Stimulated activated CD8-positive, alpha-beta memory T cell treated with anti-CD3 and anti-CD28 coated beads, Interleukin-7, amount 100 ng/mL, for 24 hours (primary cell): ENCODE measurements at regions not wholly inside any gene's neighbourhood (a gene's known extent, or its start where the extent isn't known, plus 50 kb on each side); places are given as distances from the start of the nearest gene placed in this dataset.
"Not testable (repeated sequence)": the region's sequence is repeated elsewhere in the genome, so short reads cannot be mapped to it uniquely, and the experiment has no call there.

Experiments
- DNase-seq: peaks from one replicate; pipeline ENCODE4 v3.0.0-alpha.2; 2020; ENCODE audit warnings: low read depth

DNA sequence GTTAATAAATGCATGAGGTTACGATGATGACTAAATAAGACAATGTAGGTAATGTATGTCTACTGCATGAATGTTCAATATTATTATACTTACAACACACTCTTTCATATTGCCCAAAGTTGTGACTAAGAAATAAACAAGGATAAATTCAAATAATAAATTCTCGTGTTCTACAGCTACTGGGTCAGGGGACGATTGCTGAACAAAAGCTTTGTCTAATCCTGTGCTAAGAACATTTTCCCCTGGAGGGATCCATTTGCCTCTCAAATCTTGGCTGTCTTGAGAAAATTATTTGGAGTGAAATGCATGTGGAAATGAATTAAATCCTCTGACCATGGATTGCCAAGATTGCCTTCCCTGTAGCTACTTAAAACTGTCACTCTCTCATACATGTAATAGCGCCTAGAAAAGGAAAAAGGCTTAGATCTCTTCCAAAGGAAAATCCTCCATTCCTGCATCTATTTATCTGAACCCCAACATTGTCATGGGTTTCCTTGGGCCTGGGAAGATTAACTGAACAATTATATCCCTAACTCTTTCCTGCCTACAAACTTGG lies 893.8 kb upstream of the ACO1 start:
- DNase-seq, result no peak

DNA sequence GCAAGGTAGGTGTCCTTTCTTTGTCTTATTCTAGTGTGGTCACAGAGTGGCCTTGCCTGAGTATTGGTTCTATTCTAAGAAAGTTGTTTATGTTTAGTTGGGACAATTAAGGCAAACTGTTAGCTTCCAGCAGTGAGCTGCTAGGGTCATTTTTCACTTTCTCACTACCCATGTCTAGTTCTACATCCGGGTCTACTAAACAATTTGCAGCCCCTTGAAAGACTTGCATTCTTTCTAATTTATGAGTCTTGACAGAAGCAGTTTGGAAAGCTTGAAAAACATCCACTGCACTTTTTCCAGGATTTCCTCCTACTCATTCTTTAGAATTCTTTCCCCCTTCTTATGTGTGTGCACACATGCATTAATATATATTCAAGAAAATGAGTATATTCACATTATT lies 892.2 kb upstream of the ACO1 start:
- no peak for DNase-seq

DNA sequence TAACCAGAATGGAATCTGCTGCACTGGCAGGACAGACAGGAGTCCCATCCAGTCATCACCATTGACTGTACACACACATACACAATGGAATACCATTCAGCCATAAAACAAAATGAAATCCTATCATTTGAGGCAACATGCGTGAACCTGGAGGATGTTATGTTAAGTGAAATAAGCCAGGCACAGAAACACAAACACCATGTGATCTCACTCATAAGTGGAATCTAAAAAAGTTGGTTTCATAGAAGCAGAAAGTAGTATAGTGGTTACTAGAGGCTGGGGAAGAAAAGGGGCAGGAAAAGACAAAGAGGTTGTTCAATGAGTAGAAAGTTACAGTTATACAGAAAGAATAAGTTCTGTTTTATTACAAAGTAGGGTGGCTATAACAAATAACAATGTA lies 884.0 kb upstream of the ACO1 start:
- DNase-seq, result no peak

DNA sequence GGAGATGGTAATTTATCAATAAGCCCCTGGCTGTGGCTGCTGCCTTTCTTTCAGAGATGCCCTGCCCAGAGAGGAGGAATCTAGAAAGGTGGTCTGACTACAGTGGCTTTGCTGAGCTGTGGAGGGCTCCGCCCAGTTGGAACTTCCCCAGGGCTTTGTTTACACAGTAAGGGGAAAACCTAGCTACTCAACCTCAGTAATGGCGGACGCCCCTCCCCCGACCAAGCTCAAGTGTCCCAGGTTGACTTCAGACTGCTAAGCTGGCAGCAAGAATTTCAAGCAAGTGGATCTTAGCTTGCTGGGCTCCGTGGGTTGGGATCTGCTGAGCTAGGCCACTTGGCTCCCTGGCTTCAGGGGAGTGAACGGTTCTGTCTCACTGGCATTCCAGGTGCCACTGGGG lies 865.4 kb upstream of the ACO1 start:
- no peak for DNase-seq

DNA sequence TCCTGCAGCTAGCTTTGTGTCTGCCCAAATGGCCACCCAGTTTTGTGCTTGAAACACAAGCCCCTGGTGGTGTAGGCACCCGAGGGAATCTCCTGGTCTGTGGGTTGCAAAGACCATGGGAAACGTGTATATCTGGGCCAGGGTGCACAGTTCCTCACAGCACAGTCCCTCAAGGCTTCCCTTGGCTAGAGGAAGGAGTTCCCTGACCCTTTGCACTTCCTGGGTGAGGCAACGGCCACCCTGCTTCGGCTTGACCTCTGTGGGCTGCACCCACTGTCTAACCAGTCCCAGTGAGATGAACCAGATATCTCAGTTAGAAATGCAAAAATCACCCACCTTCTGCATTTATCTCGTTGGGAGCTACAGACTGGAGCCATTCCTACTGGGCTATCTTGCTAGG lies 865.0 kb upstream of the ACO1 start:
- no peak for DNase-seq

DNA sequence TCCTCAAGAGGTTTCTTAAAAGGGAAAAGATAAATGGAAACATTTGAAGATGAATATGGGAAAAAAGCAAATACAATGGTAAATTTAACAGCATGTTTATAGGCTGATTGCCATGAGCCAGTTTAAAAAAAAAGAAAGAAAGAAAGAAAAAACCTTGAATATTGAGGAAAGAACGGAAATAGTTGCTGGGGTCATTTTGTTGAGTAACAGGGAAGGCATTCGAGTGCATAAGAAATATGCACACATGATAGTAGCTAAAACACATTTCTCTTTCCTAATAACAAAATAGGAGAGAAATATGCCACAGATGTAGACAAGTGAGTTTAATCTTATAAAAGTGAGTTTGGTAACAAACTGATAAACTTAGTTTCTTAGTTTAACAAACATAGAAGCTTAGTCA lies 864.6 kb upstream of the ACO1 start:
- DNase-seq, result no peak

DNA sequence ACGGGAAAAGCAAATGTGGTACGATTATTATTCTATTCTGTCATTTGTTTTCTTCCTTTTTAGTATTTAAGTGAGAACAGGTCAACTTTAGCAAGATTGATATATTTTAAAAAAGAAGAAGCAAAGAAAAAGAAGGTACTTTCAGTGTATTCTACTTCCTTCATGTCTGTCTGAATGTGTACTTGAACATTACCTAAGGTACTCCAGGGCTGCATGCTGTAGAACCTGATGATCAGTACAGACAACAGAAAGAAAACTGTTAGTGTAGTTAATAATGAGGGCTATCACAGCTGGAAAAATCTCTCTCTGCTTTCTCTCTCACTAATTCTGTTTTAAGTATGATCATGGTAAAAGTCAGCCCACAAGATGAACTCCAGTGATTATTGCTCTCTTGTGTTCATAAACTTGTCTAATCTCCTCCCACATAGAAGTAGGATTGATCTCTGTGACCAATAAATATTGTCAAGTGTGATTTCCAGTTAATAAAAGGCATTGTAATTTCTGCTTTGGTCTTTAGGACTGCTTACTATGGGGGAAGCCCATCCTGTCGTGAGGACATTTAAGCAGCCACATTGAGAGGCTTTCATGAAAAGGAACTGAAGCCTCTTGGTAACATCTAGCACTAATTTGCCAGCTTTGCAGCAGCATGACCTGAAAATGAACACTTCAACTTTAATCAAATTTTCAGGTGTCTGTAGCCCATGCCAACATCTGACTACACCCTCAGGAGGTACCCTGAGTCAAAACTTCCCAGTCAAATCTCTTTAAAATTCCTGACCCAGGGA lies 864.0 kb upstream of the ACO1 start:
- DNase-seq, result no peak

DNA sequence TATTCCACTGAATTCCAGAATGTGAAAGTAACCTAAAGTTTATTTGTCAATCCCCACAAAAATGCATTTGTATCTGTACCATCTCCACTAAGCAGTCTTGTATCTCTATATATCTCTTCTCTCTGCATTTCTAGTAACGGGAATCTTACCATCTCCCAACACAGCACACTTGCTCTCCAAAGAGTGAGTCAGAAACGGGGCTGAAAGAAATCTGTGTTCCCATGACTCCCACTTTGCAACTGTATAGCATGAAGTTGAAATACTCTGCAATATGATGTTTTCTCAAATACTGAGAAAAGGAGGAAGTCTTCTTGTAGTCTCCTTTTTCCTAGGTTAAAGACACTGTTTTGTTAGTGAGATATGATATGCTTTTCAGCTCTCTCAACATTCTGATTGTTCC lies 848.8 kb upstream of the ACO1 start:
- no peak for DNase-seq

DNA sequence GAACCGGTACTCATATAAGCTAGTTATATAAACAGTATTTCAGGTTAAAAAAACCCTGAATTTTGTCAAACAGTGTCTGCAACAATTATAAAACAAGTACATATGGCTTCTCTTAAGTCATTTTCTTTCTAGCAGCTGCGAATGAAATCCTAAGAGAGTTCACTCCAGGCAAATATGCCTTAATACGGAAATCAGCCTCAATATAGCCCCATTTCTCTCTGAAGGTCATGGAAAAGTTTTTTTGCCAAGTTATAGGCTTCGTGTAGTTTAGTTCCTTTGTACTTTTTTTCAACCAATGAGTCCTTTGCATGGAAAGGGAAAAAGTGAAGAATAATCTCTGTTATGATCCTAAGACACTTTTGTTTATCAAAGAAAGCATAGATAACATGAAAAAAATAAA lies 848.0 kb upstream of the ACO1 start:
- DNase-seq, result no peak

DNA sequence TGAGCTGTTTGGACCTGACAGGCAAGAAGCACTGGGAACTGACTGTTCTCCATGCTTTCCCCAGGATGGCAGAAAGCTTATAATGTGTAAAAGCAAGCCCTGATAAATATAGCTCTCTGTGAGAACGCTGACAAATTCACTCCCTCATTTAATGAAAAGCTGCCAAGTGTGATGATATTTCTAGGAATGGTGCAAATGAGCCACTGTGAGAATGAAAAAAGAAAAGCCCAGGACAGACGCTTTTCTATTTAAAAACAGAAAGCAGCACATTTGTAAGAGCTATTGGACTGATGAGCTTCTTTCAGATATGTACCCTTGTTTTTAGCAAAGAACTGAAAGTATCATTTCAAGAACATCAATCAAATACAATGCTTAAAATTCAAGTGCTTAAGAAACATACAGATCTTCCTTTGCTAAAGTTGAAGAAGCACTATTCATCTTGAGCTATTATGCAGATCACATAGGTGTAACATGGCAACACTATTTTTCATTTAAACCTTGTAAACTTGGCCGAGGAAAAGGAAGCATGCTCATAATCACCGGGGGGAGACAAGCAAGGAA lies 842.6 kb upstream of the ACO1 start:
- DNase-seq, result no peak

DNA sequence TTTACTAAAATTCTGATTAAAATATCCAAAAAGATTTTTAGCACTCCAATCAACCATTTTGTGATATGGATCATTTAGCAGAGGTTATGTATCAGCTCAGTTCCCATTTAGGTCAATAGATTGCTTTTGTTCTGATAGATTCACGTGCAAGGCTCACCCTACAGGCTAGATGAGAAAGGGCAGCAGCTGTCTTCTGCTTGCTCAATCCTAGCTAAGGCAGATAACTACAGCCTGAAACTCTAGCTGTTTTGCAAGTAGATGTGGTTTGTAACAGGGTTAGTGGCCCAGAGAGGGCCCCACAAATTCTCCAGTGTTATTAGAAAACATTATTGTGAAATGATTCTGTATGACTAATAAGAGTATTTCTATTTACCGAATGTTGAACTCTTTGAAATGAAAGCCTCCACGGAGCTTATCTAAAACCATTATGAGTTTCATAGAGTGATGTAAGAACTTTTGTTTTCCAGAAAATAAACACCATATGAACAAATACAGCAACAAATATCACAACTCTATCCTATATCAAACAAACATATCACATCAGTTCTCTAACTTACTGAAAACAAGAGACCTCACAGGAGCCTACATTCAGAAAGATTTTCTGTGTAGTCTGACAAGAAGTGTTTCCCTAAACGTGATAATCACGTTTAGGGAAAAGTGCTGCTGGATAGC lies 841.9 kb upstream of the ACO1 start:
- DNase-seq, result no peak

DNA sequence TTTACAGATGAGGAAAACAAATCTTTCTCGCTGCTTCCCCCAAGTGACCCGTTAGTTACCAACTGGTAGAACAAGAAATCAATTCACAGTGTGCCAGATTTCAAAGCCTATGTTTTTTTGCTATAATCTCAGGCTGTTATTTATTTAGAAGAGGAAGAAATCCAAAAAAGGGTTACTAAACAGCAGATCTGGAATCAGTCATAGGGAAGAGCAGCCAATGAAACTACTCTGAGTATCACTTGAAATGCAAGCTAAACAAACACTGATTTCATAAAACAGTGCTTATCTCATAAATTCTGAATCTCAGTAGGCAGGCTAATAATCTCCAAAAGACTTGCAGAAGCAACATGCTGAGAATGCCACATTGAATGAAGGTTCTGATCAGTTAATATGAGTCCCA lies 829.5 kb upstream of the ACO1 start:
- no peak for DNase-seq

DNA sequence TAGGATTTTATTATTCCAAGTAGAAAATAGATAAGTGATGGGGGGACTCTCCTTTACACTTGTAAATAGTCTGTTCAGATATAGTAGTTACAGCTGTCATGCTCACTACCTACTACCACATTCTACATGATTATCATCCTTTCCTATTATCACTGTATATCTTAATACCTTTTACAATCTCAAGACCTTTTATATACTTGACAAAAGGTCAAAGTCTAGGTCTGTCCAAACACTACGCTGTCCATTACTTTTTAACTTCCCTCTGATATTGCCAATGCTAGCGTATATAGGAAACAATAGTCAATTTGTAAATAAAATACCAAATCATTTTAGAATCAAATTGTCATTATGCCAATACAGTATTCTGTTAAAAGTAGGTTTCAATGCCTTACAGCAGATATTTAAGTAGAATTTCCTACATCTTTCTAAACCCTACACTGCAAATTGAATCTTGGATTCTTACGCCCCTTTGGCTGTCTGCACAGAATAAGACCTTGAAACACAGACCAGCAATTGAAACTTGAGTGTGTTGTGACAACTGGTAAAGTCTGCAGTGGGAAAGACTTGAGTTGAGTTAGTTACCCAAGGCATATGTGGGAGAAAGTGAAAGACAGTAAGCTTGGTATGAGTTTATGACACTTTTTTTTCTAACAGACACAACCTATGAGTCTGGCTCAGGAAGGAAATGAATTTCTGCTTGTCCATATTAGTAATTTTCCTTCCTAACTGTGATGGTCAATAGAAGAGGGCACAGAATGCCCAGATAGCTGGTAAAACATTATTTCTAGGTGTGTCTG lies 827.6 kb upstream of the ACO1 start:
- DNase-seq, result no peak

DNA sequence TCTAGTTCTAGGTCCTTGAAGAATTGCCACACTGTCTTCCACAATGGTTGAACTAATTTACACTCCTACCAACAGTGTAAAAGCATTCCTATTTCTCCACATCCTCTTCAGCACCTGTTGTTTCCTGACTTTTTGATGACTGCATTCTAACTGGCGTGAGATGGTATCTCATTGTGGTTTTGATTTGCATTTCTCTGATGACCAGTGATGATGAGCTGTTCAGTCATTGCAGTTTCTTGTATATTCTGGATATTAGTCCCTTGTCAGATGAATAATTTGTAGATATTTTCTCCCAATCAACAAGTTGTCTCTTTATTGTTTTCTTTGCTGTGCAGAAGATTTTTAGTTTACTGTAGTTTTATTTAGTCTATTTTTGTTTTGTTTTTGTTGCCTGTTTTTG lies 812.3 kb upstream of the ACO1 start:
- DNase-seq, result not testable (repeated sequence)

DNA sequence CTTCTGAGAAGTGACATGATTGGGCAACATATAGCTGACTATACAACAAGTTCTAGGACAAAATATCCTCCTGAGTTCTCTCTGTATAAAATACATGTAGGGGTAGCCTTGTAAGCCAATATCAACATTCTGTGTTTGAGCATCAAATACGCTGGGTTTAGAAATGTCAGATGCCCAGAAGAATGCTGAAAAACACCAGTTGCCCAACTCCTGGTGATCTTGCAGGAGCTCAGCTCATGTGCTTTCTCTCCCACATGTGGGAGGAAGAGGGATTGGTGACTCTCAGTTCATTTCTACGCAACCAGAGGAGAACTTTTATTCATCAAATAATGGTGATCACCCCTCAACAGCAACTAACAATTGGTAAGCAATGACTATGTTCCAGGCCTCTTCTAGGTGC lies 810.9 kb upstream of the ACO1 start:
- no peak for DNase-seq

DNA sequence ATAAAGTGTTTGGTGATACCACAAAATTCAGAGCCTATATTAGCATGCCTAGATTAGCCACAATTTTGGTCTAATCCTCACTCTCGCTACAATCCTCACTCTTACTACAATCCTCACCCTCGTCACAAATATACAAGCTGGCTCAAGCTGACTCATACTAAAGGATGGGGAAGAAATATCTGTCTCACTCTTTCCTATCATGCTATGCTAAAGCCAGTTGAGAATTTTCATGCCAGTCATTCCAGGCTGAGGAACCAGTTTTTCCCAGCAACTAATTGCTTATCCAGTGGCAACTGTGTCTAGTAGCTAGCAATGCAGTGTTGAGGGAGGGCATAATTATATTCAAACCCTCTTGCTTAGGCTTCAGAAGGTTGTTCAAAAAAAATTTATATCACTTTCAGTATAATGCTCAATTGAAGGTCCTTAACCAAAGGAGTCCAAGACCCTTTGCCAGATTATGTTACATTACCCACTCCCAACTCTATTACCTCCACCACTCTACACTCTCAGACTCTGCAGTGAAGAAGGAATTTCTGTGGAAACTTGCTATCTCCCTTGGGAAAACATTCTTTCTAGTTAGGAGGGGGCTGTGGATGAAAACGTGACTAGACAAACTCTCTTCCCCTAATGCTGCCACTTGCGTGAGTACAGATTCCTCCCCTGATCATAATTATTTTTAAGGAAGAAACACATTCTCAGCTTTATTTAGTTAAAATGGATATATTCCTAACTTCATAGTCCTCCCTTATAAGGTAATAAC lies 810.3 kb upstream of the ACO1 start:
- no peak for DNase-seq

DNA sequence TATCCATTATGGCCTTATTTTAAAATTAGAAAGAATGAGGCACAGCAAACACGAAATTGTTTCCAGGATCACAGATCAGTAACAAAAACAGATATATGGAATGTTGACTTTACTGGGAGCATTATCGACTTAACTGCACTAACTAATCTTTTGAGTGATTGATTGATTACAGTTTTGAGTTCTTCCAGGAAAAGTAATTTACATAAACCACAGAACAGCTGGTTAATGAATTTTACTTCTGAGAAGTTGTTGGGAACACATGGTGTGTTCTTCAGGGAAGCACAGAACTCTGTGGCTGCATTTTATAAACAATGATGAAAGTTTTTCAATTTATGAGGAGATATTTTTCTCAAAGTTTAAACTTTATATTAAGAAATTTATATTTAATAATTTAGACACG lies 802.4 kb upstream of the ACO1 start:
- no peak for DNase-seq

DNA sequence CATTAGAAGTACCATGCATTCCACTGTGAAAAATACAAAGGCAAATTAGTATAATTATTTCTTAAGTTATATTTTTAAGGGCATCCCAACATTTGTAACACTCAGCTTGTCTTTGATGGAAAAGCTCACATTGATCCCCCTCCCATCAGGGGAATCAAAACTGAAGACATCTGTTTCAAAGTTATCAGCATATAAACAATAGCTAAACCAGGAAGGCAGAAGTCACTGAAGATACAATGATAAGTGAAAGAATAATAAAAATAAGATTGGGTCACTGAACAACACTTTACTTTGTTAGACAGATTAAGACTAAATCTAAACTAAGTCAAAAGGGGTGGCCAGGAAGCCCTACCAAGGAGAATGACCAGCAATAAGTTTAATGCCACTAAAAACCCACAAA lies 801.9 kb upstream of the ACO1 start:
- DNase-seq, result no peak

DNA sequence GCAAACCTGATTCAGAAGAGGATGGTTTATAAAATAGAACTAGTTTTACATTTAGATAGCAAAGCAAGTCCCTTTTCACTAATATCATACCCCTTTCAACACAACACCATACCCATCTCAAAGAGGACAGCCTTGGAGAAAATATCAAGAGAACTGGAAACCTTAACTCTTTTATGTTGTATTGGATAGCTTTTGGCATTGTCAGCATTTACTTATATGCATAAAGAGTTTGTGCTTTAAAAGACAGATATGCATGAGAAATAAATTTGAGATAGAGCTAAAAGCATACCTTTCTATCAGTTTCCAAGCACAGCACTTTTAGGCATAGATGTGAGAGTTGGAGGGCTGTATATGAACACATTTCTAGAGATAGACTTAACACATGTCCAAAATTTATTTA lies 799.3 kb upstream of the ACO1 start:
- no peak for DNase-seq

DNA sequence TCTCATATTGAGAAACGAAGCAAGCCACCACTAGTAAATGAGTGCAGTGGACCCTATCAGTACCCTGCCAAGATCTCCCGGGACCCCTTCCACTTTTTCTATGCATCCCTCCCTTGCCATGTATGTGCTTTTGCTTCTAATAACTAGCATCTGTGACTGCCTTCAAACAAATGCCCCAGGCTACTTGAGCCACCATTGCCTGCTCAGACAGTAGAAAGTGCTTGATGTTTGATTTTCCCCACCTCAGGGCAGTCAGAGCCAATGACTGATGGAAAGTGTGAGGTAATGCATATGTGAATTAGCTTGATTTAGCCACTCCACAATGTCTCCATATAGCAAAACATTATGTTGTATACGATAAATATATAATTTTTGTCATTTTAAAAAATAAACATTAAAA lies 797.3 kb upstream of the ACO1 start:
- no peak for DNase-seq

DNA sequence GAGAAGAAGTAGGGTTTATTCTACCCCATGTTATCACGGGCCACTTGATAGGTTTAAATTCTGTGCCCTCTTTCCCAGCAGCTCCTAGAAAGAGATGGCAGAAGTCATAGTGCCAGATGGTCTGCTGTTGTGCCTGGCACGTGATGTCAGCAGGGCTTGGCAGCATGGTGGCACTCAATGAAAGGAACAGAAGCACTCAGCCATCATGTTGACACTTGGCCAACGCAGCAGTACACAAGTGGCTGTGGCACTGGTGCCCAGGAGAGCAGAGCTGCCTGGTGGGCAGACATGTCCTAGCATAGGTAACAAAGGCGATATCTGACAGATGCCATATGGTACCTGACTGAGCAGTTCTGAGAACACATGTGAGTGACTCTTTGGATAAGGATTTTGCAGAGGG lies 796.4 kb upstream of the ACO1 start:
- no peak for DNase-seq

DNA sequence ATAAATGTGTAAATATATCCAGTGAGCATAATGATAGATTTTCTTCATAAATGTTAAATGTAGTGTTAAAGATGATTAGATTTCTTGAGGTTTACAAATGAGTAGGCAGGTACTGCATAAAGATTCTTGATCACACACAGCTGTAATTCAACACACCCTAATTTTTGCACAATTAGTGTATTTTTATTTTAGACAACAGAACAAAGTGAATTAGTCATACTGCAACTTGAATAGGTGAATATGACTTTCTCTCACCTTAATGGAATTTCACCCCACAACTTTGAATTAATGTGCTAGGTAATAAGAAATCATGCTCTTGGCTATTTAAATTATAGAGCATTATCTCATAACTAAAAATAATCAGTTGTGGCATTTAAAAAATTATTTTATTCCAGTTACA lies 795.7 kb upstream of the ACO1 start:
- no peak for DNase-seq
